ENCODE measurements at regions not wholly inside any gene's neighbourhood (a gene's known extent, or its start where the extent isn't known, plus 50 kb on each side); places are given as distances from the start of the nearest gene placed in this dataset.
A peak's percentile ranks its signal among the peaks of the same experiment; 100 is the strongest.

GRCh38 chr2:18829251-18829902 lies 240.0 kb upstream of the NT5C1B start:
- no peak for TF ChIP-seq POLR2A (IDR thresholded peaks at IDR 0.05)
- TF ChIP-seq CTCF (IDR thresholded peaks at IDR 0.05), result no peak
- Histone ChIP-seq H3K9me3 (no peaks in the 10 kb centered on the region), H3K36me3 (no peaks in the 10 kb centered on the region), H3K4me3 (replicated peaks in 1 of 3) (no peak overlapping the region), H3K27me3 (no peaks in the 10 kb centered on the region), H3K4me1 (peaks cover 9 to 10% of the 10 kb centered on the region in 2 donors), H3K27ac (peak overlapping the region; percentile 3 to 12 (median 9))
- intact Hi-C loops (cut with DNase I), result no loop called here
- 30 to 34% methylated on average over 4 of the region's 4 CpGs for WGBS, 2 donors
- DNase-seq, result no peak

DNA sequence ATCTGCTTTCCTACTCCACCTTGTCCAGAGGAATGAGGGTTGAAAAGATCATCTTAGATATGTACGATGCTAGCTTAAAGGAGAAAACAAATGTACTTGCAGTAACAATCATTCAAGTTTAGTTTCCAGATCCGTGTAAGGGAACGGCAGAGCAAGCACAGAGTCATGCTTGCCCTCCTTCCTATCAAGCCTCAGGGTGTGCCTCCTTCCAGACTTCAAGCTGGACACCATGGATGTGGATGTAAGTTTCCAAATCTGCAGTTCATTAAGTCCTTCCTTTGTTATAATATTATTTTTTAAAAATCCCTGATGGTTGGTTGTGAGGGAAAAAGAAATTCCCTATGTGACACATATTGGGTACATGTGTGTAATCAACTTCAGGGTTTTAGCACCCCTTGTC lies 238.9 kb upstream of the NT5C1B start:
- Histone ChIP-seq H3K9me3 (no peaks in the 10 kb centered on the region), H3K27ac (no peak overlapping the region), H3K4me1 (peaks cover 9 to 10% of the 10 kb centered on the region in 2 donors), H3K4me3 (replicated peaks in 1 of 3) (no peak overlapping the region), H3K27me3 (no peaks in the 10 kb centered on the region), H3K36me3 (no peaks in the 10 kb centered on the region)
- intact Hi-C loops (cut with DNase I), result no loop called here
- no peak for TF ChIP-seq CTCF (IDR thresholded peaks at IDR 0.05)
- TF ChIP-seq POLR2A (IDR thresholded peaks at IDR 0.05), result no peak
- WGBS, 2 donors, result 81 to 87% methylated on average over 3 of the region's 3 CpGs
- no peak for DNase-seq

- Histone ChIP-seq H3K27ac (no peak overlapping the region), H3K36me3 (no peaks in the 10 kb centered on the region), H3K4me1 (peaks cover 9 to 10% of the 10 kb centered on the region in 2 donors), H3K9me3 (no peaks in the 10 kb centered on the region), H3K27me3 (no peaks in the 10 kb centered on the region), H3K4me3 (replicated peaks in 1 of 3) (no peak overlapping the region)
- TF ChIP-seq POLR2A (IDR thresholded peaks at IDR 0.05) (no peak), CTCF (IDR thresholded peaks at IDR 0.05) (no peak)
- intact Hi-C loops (cut with DNase I), result no loop called here
- no peak for DNase-seq
- WGBS, 2 donors, result 84% methylated on average over 7 of the region's 7 CpGs
Measured at GRCh38 chr2:18825838-18826237, 236.5 kb upstream of the NT5C1B start.

DNA sequence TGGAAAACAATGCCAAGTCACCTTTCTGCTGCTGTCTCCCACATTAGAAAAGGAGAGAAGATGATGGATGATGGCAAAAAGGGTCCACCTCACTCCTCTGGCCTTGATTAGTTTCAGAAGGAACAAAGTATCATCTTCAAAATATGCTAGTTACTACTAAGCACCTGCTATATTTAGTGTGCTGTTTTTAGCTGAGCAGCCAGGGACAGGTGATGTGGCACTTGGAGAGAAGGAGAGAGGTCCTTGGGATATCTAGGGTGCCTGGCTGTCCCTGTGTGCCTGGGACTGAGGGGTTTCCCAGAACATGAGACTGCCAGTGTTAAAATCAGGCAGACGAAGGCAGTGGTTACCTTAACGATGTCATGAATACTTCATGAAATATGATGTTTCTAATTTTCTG lies 235.5 kb upstream of the NT5C1B start:
- Histone ChIP-seq H3K27me3 (no peaks in the 10 kb centered on the region), H3K27ac (no peak overlapping the region), H3K36me3 (no peaks in the 10 kb centered on the region), H3K4me3 (replicated peaks in 1 of 3) (no peak overlapping the region), H3K9me3 (no peaks in the 10 kb centered on the region), H3K4me1 (peaks cover 8 to 9% of the 10 kb centered on the region in 2 donors)
- intact Hi-C loops (cut with DNase I), result no loop called here
- no peak for DNase-seq
- WGBS, 2 donors, result 90 to 97% methylated on average over 2 of the region's 2 CpGs
- TF ChIP-seq CTCF (IDR thresholded peaks at IDR 0.05), result no peak
- TF ChIP-seq POLR2A (IDR thresholded peaks at IDR 0.05), result no peak

GRCh38 chr2:18824325-18824790 lies 235.0 kb upstream of the NT5C1B start:
- Histone ChIP-seq H3K4me3 (replicated peaks in 1 of 3) (no peak overlapping the region), H3K27ac (no peak overlapping the region), H3K27me3 (no peaks in the 10 kb centered on the region), H3K36me3 (no peaks in the 10 kb centered on the region), H3K4me1 (peaks cover 3 to 5% of the 10 kb centered on the region in 2 donors), H3K9me3 (no peaks in the 10 kb centered on the region)
- 63 to 76% methylated on average over 2 of the region's 2 CpGs for WGBS, 2 donors
- intact Hi-C loops (cut with DNase I), result no loop called here
- no peak for TF ChIP-seq POLR2A (IDR thresholded peaks at IDR 0.05)
- TF ChIP-seq CTCF (IDR thresholded peaks at IDR 0.05), result no peak
- DNase-seq, result no peak

Data from thyroid gland (tissue), 4 donors.